B cell (primary cell): ENCODE measurements at regions not wholly inside any gene's neighbourhood (a gene's known extent, or its start where the extent isn't known, plus 50 kb on each side); places are given as distances from the start of the nearest gene placed in this dataset.

Experiments used
- ATAC-seq: fragments of 200-7000 bp; cut with Tn5 transposase; one replicate; pipeline ENCODE4 v1.10.0; 2021; ENCODE audit warnings: low read depth, mild to moderate bottlenecking, moderate number of reproducible peaks, moderate library complexity
- CTCF ChIA-PET: fragments of 350-600 bp; sonication (Branson Sonifier 250); formaldehyde crosslinking; loops from one replicate; lab custom pipeline; 2021; ENCODE audit warnings: antibody characterized with exemption, inconsistent platforms; lab: Charles Lee
- POLR2A ChIA-PET: fragments of 350-600 bp; sonication (Branson Sonifier 250); formaldehyde crosslinking; loops from one replicate; lab custom pipeline; 2021; ENCODE audit warnings: antibody characterized with exemption; lab: Charles Lee
- DNase-seq: peaks from one replicate; pipeline ENCODE4 v3.0.0; 2013
- H2AFZ ChIP-seq: 2 replicates; pipeline ENCODE4 v1.6.1; 2012; ENCODE audit warnings: mild to moderate bottlenecking, low read depth, low read length; ENCODE audit not compliant: insufficient read depth, poor library complexity, severe bottlenecking
- H3K27ac ChIP-seq, 2 donors: 1 replicate in 1 of 2; 2 replicates in 1 of 2; pipeline ENCODE4 v1.5.1; 2012 to 2013; ENCODE audit warnings: low read length in 2 of 2, mild to moderate bottlenecking in 2 of 2, moderate library complexity in 1 of 2
- H3K27me3 ChIP-seq, 4 experiments: fragments of 200-600 bp in 1 of 4; sonication (generic) in 1 of 4; replicated peaks in 1 of 4; 1 replicate in 2 of 4; 2 replicates in 2 of 4; pipeline versions ENCODE4 v1.6.1 to v1.7.0; 2013 to 2016; ENCODE audit warnings: low read length in 3 of 4, mild to moderate bottlenecking in 2 of 4, mixed read lengths in 1 of 4, moderate library complexity in 1 of 4; ENCODE audit not compliant: insufficient read depth in 4 of 4, control insufficient read depth in 3 of 4; ENCODE audit errors: control extremely low read depth in 1 of 4
- H3K36me3 ChIP-seq, 2 experiments: replicated peaks in 1 of 2; 1 replicate in 1 of 2; 2 replicates in 1 of 2; pipeline versions ENCODE4 v1.6.1 to v1.7.1; 2013; ENCODE audit warnings: low read length in 1 of 2; ENCODE audit not compliant: insufficient read depth in 2 of 2, control insufficient read depth in 1 of 2; ENCODE audit errors: control extremely low read depth in 1 of 2, extremely low read depth in 1 of 2
- H3K4me1 ChIP-seq, 2 donors: fragments of 200-600 bp in 1 of 2; sonication (generic) in 1 of 2; 1 replicate in 1 of 2; 2 replicates in 1 of 2; pipeline versions ENCODE4 v1.5.1 to v1.6.1; 2013 to 2017; ENCODE audit warnings: low read length in 2 of 2; ENCODE audit not compliant: control insufficient read depth in 2 of 2, insufficient read depth in 2 of 2
- H3K4me2 ChIP-seq: replicated peaks from 2 replicates; pipeline ENCODE3; 2012; ENCODE audit warnings: mild to moderate bottlenecking, low read depth, low read length; ENCODE audit not compliant: poor library complexity, severe bottlenecking
- H3K4me3 ChIP-seq, 5 experiments: fragments of 200-600 bp in 1 of 5; sonication (generic) in 1 of 5; 1 replicate in 3 of 5; 2 replicates in 2 of 5; pipeline versions ENCODE4 v1.5.1 to v1.7.0; 2011 to 2016; ENCODE audit warnings: low read length in 4 of 5, mild to moderate bottlenecking in 4 of 5, low read depth in 2 of 5, control low read depth in 1 of 5, moderate library complexity in 1 of 5; ENCODE audit not compliant: insufficient read depth in 1 of 5; ENCODE audit errors: control extremely low read depth in 1 of 5, extremely low read depth in 1 of 5
- H3K79me2 ChIP-seq: fragments of 200-600 bp; sonication (generic); one replicate; pipeline ENCODE4 v1.6.0; 2016; ENCODE audit warnings: low read length; ENCODE audit not compliant: control insufficient read depth, insufficient read depth
- H3K9ac ChIP-seq: fragments of 200-600 bp; sonication (generic); 2 replicates; pipeline ENCODE4 v1.6.1; 2017; ENCODE audit warnings: mild to moderate bottlenecking, low read length, moderate library complexity
- H3K9me3 ChIP-seq, 3 donors: one replicate each; pipeline versions ENCODE4 v1.6.1 to v1.7.1; 2013; ENCODE audit warnings: low read length in 2 of 3; ENCODE audit not compliant: control insufficient read depth in 2 of 3, insufficient read depth in 1 of 3; ENCODE audit errors: control extremely low read depth in 1 of 3
- H4K20me1 ChIP-seq: 2 replicates; pipeline ENCODE4 v1.6.0; 2012; ENCODE audit warnings: mild to moderate bottlenecking, low read length; ENCODE audit not compliant: insufficient read depth, control insufficient read depth, poor library complexity, severe bottlenecking
- H3K27ac Mint-ChIP-seq: one replicate; pipeline ENCODE4 v1.8.0; 2021; ENCODE audit warnings: mixed read lengths
- H3K27me3 Mint-ChIP-seq: one replicate; pipeline ENCODE4 v1.8.0; 2021; ENCODE audit warnings: mixed read lengths
- H3K4me1 Mint-ChIP-seq: one replicate; pipeline ENCODE4 v1.8.0; 2021; ENCODE audit warnings: mixed read lengths
- H3K4me3 Mint-ChIP-seq: one replicate; pipeline ENCODE4 v1.8.0; 2021; ENCODE audit warnings: mixed read lengths
- H3K9me3 Mint-ChIP-seq: one replicate; pipeline ENCODE4 v1.8.0; 2022; ENCODE audit warnings: mixed read lengths; ENCODE audit not compliant: insufficient read depth
- EZH2 ChIP-seq: IDR thresholded peaks from 2 replicates; pipeline ENCODE4 v1.6.1; 2012; ENCODE audit warnings: borderline replicate concordance, low read depth, mild to moderate bottlenecking, moderate library complexity, low read length; ENCODE audit not compliant: insufficient read depth, poor library complexity, severe bottlenecking
- WGBS: methylation state at CpG from one replicate; pipeline ENCODE4 v1.1.5; 2013; ENCODE audit warnings: missing lambda C conversion rate; ENCODE audit not compliant: insufficient coverage; 5-methylcytosine and 5-hydroxymethylcytosine counted together
- intact Hi-C: fragments of 100-400 bp; cut with micrococcal nuclease; formaldehyde crosslinking; loops from one replicate; pipeline ENCODE4 v1.10.0; 2022
- TF ChIP-seq, protein P1 (sequence below): fragments of 200-600 bp; IDR thresholded peaks from one replicate; pipeline ENCODE4 v1.8.0; 2022; ENCODE audit warnings: antibody characterized with exemption, mild to moderate bottlenecking

DNA sequence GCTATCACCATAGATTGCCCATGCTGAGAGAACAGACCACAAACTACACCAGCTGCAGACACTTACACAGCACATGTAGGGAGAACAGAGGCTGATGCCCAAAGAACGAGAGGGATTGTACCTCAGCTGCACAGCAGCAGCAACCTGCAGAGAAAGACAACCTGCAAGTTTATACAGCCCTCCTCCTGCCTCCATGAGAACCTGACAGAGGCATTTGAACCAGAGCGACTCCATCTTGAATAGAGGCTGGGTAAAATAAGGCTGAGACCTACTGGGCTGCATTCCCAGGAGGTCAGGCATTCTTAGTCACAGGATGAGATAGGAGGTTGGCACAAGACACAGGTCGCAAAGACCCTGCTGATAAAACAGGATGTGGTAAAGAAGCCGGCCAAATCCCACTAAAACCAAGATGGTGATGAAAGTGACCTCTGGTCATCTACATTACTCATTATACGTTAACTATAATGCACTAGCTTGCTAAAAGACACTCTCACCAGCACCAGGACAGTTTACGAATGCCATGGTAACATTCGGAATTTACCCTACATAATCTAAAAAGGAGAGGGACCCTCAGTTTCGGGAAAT lies 262.4 kb upstream of the HMGA2 start:
- H3K4me3 ChIP-seq, result no peak overlapping the region
- H3K27ac ChIP-seq, result no peak overlapping the region
- no peak overlapping the region for H3K9ac ChIP-seq
- CTCF ChIA-PET, result no interaction called here
- TF ChIP-seq, protein P1, sequence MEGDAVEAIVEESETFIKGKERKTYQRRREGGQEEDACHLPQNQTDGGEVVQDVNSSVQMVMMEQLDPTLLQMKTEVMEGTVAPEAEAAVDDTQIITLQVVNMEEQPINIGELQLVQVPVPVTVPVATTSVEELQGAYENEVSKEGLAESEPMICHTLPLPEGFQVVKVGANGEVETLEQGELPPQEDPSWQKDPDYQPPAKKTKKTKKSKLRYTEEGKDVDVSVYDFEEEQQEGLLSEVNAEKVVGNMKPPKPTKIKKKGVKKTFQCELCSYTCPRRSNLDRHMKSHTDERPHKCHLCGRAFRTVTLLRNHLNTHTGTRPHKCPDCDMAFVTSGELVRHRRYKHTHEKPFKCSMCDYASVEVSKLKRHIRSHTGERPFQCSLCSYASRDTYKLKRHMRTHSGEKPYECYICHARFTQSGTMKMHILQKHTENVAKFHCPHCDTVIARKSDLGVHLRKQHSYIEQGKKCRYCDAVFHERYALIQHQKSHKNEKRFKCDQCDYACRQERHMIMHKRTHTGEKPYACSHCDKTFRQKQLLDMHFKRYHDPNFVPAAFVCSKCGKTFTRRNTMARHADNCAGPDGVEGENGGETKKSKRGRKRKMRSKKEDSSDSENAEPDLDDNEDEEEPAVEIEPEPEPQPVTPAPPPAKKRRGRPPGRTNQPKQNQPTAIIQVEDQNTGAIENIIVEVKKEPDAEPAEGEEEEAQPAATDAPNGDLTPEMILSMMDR, result no peak
- no peak for TF ChIP-seq EZH2
- H3K4me1 ChIP-seq, result no peaks in the 10 kb centered on the region
- Mint-ChIP-seq H3K4me3 (no peak overlapping the region), H3K4me1 (peaks cover 1% of the 10 kb centered on the region), H3K9me3 (no peaks in the 10 kb centered on the region), H3K27me3 (peaks cover 8% of the 10 kb centered on the region), H3K27ac (no peak overlapping the region)
- DNase-seq (no peak), ATAC-seq (no peak)
- peaks cover 0 to 5% (median 0%) of the 10 kb centered on the region in 4 experiments for H3K27me3 ChIP-seq
- H3K79me2 ChIP-seq, result no peaks in the 10 kb centered on the region
- POLR2A ChIA-PET, result no interaction called here
- intact Hi-C loops, result no loop called here
- no peak overlapping the region for H2AFZ ChIP-seq
- 85% methylated on average over 6 of the region's 8 CpGs for WGBS
- H4K20me1 ChIP-seq, result no peaks in the 10 kb centered on the region
- no peaks in the 10 kb centered on the region for H3K36me3 ChIP-seq
- no peaks in the 10 kb centered on the region for H3K9me3 ChIP-seq
- no peak overlapping the region for H3K4me2 ChIP-seq

DNA sequence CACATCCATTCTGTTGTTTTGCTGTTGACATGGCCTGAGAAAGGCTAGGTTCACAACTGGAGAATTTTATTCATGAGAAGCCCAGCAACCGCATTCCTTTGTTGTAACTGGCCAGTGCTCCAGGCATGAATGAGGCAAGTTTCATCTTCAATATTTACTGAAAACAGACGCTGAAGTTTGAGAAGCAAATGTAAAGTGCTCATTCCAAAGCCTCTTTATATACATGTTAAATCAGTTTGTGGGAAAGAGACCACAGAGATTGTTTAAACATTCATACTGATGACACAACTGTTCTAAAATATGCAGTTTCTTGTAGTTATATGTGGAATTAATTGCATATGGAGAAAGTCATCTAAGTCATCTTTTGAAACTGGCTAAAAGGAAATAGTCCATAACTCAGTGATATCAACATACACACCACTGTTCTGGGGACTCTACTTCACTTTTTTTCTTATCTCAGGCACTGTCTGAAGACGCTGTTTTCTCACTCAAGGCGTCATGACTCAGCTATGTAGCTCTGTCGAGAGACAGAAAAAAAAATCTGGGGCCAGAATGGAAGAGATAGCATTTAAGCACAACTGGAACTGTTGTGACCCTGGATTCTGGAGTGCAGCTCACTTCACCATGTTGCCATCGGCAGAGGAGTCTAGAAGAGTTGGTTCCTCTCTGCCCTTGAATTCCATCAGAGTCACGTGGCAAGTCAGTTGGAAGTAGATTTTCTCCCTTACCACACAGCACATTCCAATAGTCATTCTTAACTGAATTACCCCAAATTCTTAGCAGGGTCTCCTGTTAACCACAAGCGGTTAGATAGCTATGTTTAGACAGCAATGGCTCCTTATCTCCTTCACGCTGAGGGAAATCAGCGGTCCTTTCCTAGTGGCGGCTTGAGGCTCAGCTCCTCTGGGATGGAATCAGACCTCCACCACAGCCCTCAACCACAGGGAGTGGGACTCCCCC lies 258.4 kb upstream of the HMGA2 start:
- no peak overlapping the region for H2AFZ ChIP-seq
- intact Hi-C loops, result no loop called here
- ChIA-PET CTCF (interaction anchor here (1.2 kb wide), 1 partner anchor 9 kb away, joined by 6 read pairs; no protein-coding TSS in a partner anchor), POLR2A (no interaction called here)
- no peaks in the 10 kb centered on the region for H3K9me3 ChIP-seq
- no peak overlapping the region for H3K27ac ChIP-seq
- DNase-seq, result no peak
- no peak overlapping the region for H3K4me2 ChIP-seq
- Mint-ChIP-seq H3K4me3 (no peak overlapping the region), H3K27me3 (peaks cover 15% of the 10 kb centered on the region), H3K27ac (no peak overlapping the region), H3K9me3 (peaks cover 2% of the 10 kb centered on the region), H3K4me1 (no peaks in the 10 kb centered on the region)
- no peak overlapping the region for H3K9ac ChIP-seq
- H3K4me3 ChIP-seq, result no peak overlapping the region
- H4K20me1 ChIP-seq, result no peaks in the 10 kb centered on the region
- peaks cover 0 to 3% (median 0%) of the 10 kb centered on the region in 4 experiments for H3K27me3 ChIP-seq
- H3K79me2 ChIP-seq, result no peaks in the 10 kb centered on the region
- no peaks in the 10 kb centered on the region for H3K4me1 ChIP-seq
- H3K36me3 ChIP-seq, result no peaks in the 10 kb centered on the region
- TF ChIP-seq, protein P1, result no peak
- no peak for TF ChIP-seq EZH2
- WGBS, result 54% methylated on average over 5 of the region's 11 CpGs
- ATAC-seq, result no peak
